HCT116 (cell line): ENCODE measurements at regions not wholly inside any gene's neighbourhood (a gene's known extent, or its start where the extent isn't known, plus 50 kb on each side); places are given as distances from the start of the nearest gene placed in this dataset.

Experiments used
- CTCF ChIP-seq, 3 experiments: fragments of 200-600 bp in 1 of 3; sonication (generic) in 1 of 3; IDR thresholded peaks in 2 of 3; conservative IDR thresholded peaks in 1 of 3; 2 replicates each; pipeline ENCODE4 v1.5.1; 2012 to 2017; ENCODE audit warnings: low read depth in 2 of 3, low read length in 2 of 3, antibody characterized with exemption in 1 of 3, borderline replicate concordance in 1 of 3, control low read depth in 1 of 3, mild to moderate bottlenecking in 1 of 3, mixed read lengths in 1 of 3, mixed run types in 1 of 3, moderate library complexity in 1 of 3; ENCODE audit not compliant: insufficient read depth in 1 of 3
- EZH2phosphoT487 ChIP-seq: fragments of 200-600 bp; IDR thresholded peaks from 2 replicates; pipeline ENCODE4 v1.6.1; 2018; ENCODE audit warnings: antibody characterized with exemption, borderline replicate concordance
- JUND ChIP-seq: IDR thresholded peaks from 2 replicates; pipeline ENCODE4 v1.6.1; 2012
- MAX ChIP-seq: IDR thresholded peaks from 2 replicates; pipeline ENCODE4 v1.6.1; 2012
- POLR2A ChIP-seq: IDR thresholded peaks from 2 replicates; pipeline ENCODE4 v1.7.0; 2011; ENCODE audit warnings: borderline replicate concordance; ENCODE audit not compliant: insufficient read depth, insufficient read length; ENCODE audit errors: extremely low read depth
- SIN3A ChIP-seq: IDR thresholded peaks from 2 replicates; pipeline ENCODE4 v1.6.1; 2012; ENCODE audit warnings: low read depth
- ZNF274 ChIP-seq: fragments of 200-500 bp; sonication (Bioruptor generic); IDR thresholded peaks from 2 replicates; pipeline ENCODE4 v1.6.1; 2014; ENCODE audit warnings: mild to moderate bottlenecking, low read depth, low read length, inconsistent platforms

- no peak for TF ChIP-seq CTCF (IDR thresholded peaks at IDR 0.05 in 2 of 3, conservative IDR thresholded peaks at IDR 0.05 in 1 of 3; ENCODE audit: borderline replicate concordance in 1 of 3, insufficient read depth in 1 of 3, low read depth in 2 of 3, low read length in 2 of 3)
- no peak for TF ChIP-seq POLR2A
- no peak for TF ChIP-seq EZH2phosphoT487
- no peak for TF ChIP-seq ZNF274
- no peak for TF ChIP-seq SIN3A
- no peak for TF ChIP-seq MAX
- no peak for TF ChIP-seq JUND
These were observed 284.5 kb upstream of the GJE1 start for GRCh38 chr6:141848029-141848890.
